Endothelial cell (in vitro differentiated cells): ENCODE measurements at regions not wholly inside any gene's neighbourhood (a gene's known extent, or its start where the extent isn't known, plus 50 kb on each side); places are given as distances from the start of the nearest gene placed in this dataset.

ENCODE experiments used
- DNase-seq: peaks from one replicate; pipeline ENCODE4 v3.0.0; 2021; ENCODE audit warnings: low spot score
- H3K27ac Mint-ChIP-seq: one replicate; pipeline ENCODE4 v1.8.0; 2021; ENCODE audit warnings: mixed read lengths, inconsistent platforms; ENCODE audit not compliant: unreplicated experiment
- H3K27me3 Mint-ChIP-seq: one replicate; pipeline ENCODE4 v1.8.0; 2021; ENCODE audit warnings: mild to moderate bottlenecking, moderate library complexity, mixed read lengths, inconsistent platforms; ENCODE audit not compliant: unreplicated experiment
- H3K36me3 Mint-ChIP-seq: one replicate; pipeline ENCODE4 v1.8.0; 2021; ENCODE audit warnings: mild to moderate bottlenecking, low read depth, mixed read lengths, inconsistent platforms; ENCODE audit not compliant: unreplicated experiment
- H3K4me1 Mint-ChIP-seq: one replicate; pipeline ENCODE4 v1.8.0; 2021; ENCODE audit warnings: mild to moderate bottlenecking, mixed read lengths, inconsistent platforms; ENCODE audit not compliant: unreplicated experiment
- H3K4me3 Mint-ChIP-seq: one replicate; pipeline ENCODE4 v1.8.0; 2021; ENCODE audit warnings: mild to moderate bottlenecking, mixed read lengths, inconsistent platforms; ENCODE audit not compliant: unreplicated experiment
- H3K9me3 Mint-ChIP-seq: one replicate; pipeline ENCODE4 v1.8.0; 2021; ENCODE audit warnings: mixed read lengths, inconsistent platforms; ENCODE audit not compliant: unreplicated experiment
- TF ChIP-seq, protein P1 (sequence below): fragments of 200-600 bp; sonication (generic); IDR thresholded peaks from one replicate; pipeline ENCODE4 v1.5.0; 2021; ENCODE audit warnings: antibody characterized with exemption; ENCODE audit not compliant: unreplicated experiment

DNA sequence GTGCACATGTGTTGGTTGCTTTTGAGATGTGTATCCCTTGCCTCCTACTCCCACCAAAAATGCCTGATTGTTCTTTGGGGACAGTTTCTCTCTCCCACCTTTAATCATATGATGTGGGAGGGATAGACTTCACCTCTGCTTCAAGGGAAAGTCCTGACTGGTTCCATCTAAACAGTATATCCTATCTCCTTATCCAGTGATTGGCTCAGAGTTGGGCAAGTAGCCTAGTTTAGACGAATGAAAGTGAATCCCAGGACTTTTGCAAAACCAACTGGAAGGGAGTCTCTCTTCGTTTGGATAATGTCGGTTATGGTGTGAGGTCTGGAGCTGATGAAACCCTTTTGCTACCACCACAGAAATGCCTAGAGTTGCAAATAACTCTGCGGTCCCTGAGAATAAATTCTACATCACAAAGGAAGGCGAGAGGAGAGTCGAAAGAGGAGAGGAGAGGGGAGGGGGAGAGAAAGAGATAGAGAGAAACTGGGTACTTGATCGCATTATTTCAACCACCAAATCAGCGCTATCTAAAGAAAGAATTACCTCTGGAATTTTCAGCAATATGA lies 77.1 kb upstream of the SALL1 start:
- Mint-ChIP-seq H3K27me3 (peaks cover 2% of the 10 kb centered on the region), H3K9me3 (no peaks in the 10 kb centered on the region), H3K27ac (no peak overlapping the region), H3K4me3 (no peak overlapping the region), H3K4me1 (no peaks in the 10 kb centered on the region), H3K36me3 (no peaks in the 10 kb centered on the region)
- TF ChIP-seq, protein P1, sequence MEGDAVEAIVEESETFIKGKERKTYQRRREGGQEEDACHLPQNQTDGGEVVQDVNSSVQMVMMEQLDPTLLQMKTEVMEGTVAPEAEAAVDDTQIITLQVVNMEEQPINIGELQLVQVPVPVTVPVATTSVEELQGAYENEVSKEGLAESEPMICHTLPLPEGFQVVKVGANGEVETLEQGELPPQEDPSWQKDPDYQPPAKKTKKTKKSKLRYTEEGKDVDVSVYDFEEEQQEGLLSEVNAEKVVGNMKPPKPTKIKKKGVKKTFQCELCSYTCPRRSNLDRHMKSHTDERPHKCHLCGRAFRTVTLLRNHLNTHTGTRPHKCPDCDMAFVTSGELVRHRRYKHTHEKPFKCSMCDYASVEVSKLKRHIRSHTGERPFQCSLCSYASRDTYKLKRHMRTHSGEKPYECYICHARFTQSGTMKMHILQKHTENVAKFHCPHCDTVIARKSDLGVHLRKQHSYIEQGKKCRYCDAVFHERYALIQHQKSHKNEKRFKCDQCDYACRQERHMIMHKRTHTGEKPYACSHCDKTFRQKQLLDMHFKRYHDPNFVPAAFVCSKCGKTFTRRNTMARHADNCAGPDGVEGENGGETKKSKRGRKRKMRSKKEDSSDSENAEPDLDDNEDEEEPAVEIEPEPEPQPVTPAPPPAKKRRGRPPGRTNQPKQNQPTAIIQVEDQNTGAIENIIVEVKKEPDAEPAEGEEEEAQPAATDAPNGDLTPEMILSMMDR: no peak
- DNase-seq: no peak

GRCh38 chr16:51225878-51226277 lies 74.8 kb upstream of the SALL1 start:
- DNase-seq: no peak
- no peaks in the 10 kb centered on the region for H3K9me3 Mint-ChIP-seq
- H3K27me3 Mint-ChIP-seq: peaks cover 1% of the 10 kb centered on the region
- TF ChIP-seq, protein P1: no peak
- H3K27ac Mint-ChIP-seq: no peak overlapping the region
- no peak overlapping the region for H3K4me3 Mint-ChIP-seq
- no peaks in the 10 kb centered on the region for H3K36me3 Mint-ChIP-seq
- no peaks in the 10 kb centered on the region for H3K4me1 Mint-ChIP-seq

GRCh38 chr16:51224317-51224716 lies 73.2 kb upstream of the SALL1 start:
- Mint-ChIP-seq H3K36me3 (no peaks in the 10 kb centered on the region), H3K27me3 (no peaks in the 10 kb centered on the region), H3K27ac (no peak overlapping the region), H3K9me3 (no peaks in the 10 kb centered on the region), H3K4me3 (no peak overlapping the region), H3K4me1 (no peaks in the 10 kb centered on the region)
- DNase-seq: no peak
- TF ChIP-seq, protein P1: no peak

DNA sequence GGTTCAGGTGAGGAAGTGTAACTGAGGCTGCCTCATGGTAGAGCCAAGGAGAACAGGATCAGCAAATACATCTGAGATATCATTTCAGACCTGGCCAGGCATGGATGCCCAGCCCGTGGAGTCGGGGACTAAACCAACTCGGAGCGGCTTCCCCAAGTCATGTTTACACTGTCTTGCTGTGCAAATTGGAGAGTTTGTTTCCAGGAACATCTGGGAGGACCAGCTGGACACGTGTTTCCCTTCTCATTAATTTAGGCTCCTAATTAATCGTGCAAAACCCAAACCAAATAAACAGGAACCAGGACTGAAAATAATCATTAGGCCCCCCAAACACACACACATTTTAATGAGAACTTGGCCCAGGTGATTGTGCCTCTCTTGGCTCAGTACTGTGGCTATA lies 70.9 kb upstream of the SALL1 start:
- Mint-ChIP-seq H3K9me3 (no peaks in the 10 kb centered on the region), H3K4me3 (no peak overlapping the region), H3K27me3 (no peaks in the 10 kb centered on the region), H3K27ac (no peak overlapping the region), H3K4me1 (no peaks in the 10 kb centered on the region), H3K36me3 (no peaks in the 10 kb centered on the region)
- TF ChIP-seq, protein P1: no peak
- DNase-seq: no peak

DNA sequence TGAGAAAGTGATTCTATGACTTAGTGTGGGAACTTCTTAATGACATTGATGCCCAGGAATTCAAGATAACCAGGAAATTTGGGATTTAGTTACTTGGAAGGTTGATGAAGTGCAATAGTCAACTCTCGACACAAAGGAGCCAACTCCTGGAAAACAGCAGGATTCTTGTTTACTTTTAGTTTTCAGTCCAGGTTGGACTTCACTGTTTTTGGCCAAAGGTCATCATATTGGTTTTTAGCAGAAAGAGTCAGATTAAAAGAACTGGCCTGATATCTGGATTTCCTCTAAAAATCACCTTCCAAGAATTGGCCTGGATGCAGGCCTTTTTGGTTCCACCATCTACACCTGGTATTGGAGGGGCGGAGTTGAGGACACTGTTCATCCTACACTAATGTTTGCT lies 60.1 kb upstream of the SALL1 start:
- no peak for DNase-seq

More for the DNA sequence above, 60.1 kb upstream of the SALL1 start:
- TF ChIP-seq, protein P1: no peak
- H3K9me3 Mint-ChIP-seq: no peaks in the 10 kb centered on the region
- H3K27me3 Mint-ChIP-seq: peaks cover 4% of the 10 kb centered on the region
- H3K27ac Mint-ChIP-seq: no peak overlapping the region
- H3K36me3 Mint-ChIP-seq: no peaks in the 10 kb centered on the region
- no peaks in the 10 kb centered on the region for H3K4me1 Mint-ChIP-seq
- no peak overlapping the region for H3K4me3 Mint-ChIP-seq
